H1 (cell line): ENCODE measurements at regions not wholly inside any gene's neighbourhood (a gene's known extent, or its start where the extent isn't known, plus 50 kb on each side); places are given as distances from the start of the nearest gene placed in this dataset.
A peak's percentile ranks its signal among the peaks of the same experiment; 100 is the strongest.

ENCODE experiments used
- CTCF ChIA-PET: fragments of 300-600 bp; sonication (Branson Sonifier 250); formaldehyde crosslinking; loops from one replicate; lab custom pipeline; 2021; ENCODE audit not compliant: partially characterized antibody; lab: Charles Lee
- POLR2A ChIA-PET: fragments of 300-600 bp; sonication (Branson Sonifier 250); formaldehyde crosslinking; loops from one replicate; lab custom pipeline; 2021; ENCODE audit warnings: inconsistent platforms; ENCODE audit not compliant: partially characterized antibody; lab: Charles Lee
- DNase-seq, 2 experiments: peaks; one replicate each; pipeline versions ENCODE4 v3.0.0 to v3.0.0-alpha.2; 2010 to 2022; ENCODE audit warnings: low spot score in 2 of 2, low read depth in 1 of 2, mixed read lengths in 1 of 2
- FAIRE-seq: peaks from 2 replicates; lab custom pipeline; 2011; peaks lifted over from hg19 to GRCh38; lab: Jason Lieb, UNC
- H2AFZ ChIP-seq: 2 replicates; pipeline ENCODE4 v1.8.1; 2012; ENCODE audit warnings: low read length, inconsistent platforms
- H2AK5ac ChIP-seq: 2 replicates; pipeline ENCODE4 v1.6.1; 2013; ENCODE audit warnings: low read depth, low read length
- H2BK120ac ChIP-seq: replicated peaks from 2 replicates; pipeline ENCODE3; 2013; ENCODE audit warnings: low read depth, low read length, inconsistent platforms
- H2BK12ac ChIP-seq: 2 replicates; pipeline ENCODE4 v1.6.1; 2013; ENCODE audit warnings: low read depth, low read length
- H2BK15ac ChIP-seq: 2 replicates; pipeline ENCODE4 v1.6.1; 2013; ENCODE audit warnings: low read length
- H2BK20ac ChIP-seq: 2 replicates; pipeline ENCODE4 v1.6.1; 2013; ENCODE audit warnings: low read length
- H2BK5ac ChIP-seq: 2 replicates; pipeline ENCODE4 v1.6.1; 2013; ENCODE audit warnings: low read depth, low read length
- H3K14ac ChIP-seq: 2 replicates; pipeline ENCODE4 v1.6.1; 2013; ENCODE audit warnings: inconsistent platforms; ENCODE audit not compliant: insufficient read length
- H3K18ac ChIP-seq: 2 replicates; pipeline ENCODE4 v1.6.1; 2013; ENCODE audit warnings: low read length; ENCODE audit errors: extremely low read depth
- H3K23ac ChIP-seq: 2 replicates; pipeline ENCODE4 v1.6.1; 2013; ENCODE audit warnings: inconsistent platforms; ENCODE audit not compliant: insufficient read length
- H3K23me2 ChIP-seq: 2 replicates; pipeline ENCODE4 v1.6.1; 2013; ENCODE audit warnings: low read depth, low read length
- H3K27ac ChIP-seq: 2 replicates; pipeline ENCODE4 v1.6.1; 2011; ENCODE audit warnings: low read depth, low read length, inconsistent platforms
- H3K27me3 ChIP-seq, 4 experiments: replicated peaks in 1 of 4; 1 replicate in 1 of 4; 2 replicates in 3 of 4; pipeline versions ENCODE4 v1.6.1 to v1.8.1; 2011 to 2013; ENCODE audit warnings: low read length in 3 of 4, mild to moderate bottlenecking in 3 of 4, inconsistent platforms in 2 of 4, mixed read lengths in 2 of 4, moderate library complexity in 1 of 4; ENCODE audit not compliant: control insufficient read depth in 3 of 4, insufficient read depth in 3 of 4; ENCODE audit errors: extremely low read depth in 1 of 4
- H3K36me3 ChIP-seq, 4 experiments: 2 replicates each; pipeline versions ENCODE4 v1.6.1 to v1.8.1; 2011 to 2013; ENCODE audit warnings: mild to moderate bottlenecking in 4 of 4, low read length in 3 of 4, moderate library complexity in 2 of 4, control low read depth in 1 of 4, inconsistent platforms in 1 of 4; ENCODE audit not compliant: insufficient read depth in 4 of 4, control insufficient read depth in 2 of 4
- H3K4ac ChIP-seq: replicated peaks from 2 replicates; pipeline ENCODE3; 2013; ENCODE audit warnings: low read length, low read depth, mixed read lengths, inconsistent platforms; ENCODE audit not compliant: insufficient read length
- H3K4me1 ChIP-seq, 4 experiments: replicated peaks in 1 of 4; 1 replicate in 1 of 4; 2 replicates in 3 of 4; pipeline versions ENCODE4 v1.6.1 to v1.8.1; 2011 to 2013; ENCODE audit warnings: low read length in 3 of 4, inconsistent platforms in 2 of 4, mixed read lengths in 1 of 4; ENCODE audit not compliant: insufficient read depth in 4 of 4, control insufficient read depth in 3 of 4
- H3K4me2 ChIP-seq, 2 experiments: 2 replicates each; pipeline versions ENCODE4 v1.6.1 to v1.8.1; 2011 to 2013; ENCODE audit warnings: low read depth in 2 of 2, low read length in 2 of 2, control low read depth in 1 of 2, inconsistent platforms in 1 of 2, mild to moderate bottlenecking in 1 of 2; ENCODE audit not compliant: insufficient read depth in 1 of 2
- H3K4me3 ChIP-seq, 4 experiments: fragments of 200-600, 300-600 bp in 1 of 4; sonication (generic), shearing (Covaris generic), sonication (Bioruptor Twin) in 1 of 4; 2 replicates each; pipeline versions ENCODE4 v1.5.1 to v1.8.1; 2011 to 2016; ENCODE audit warnings: low read length in 4 of 4, low read depth in 3 of 4, control low read depth in 2 of 4, inconsistent platforms in 2 of 4, mild to moderate bottlenecking in 2 of 4, mixed read lengths in 1 of 4, moderate library complexity in 1 of 4; ENCODE audit not compliant: insufficient read depth in 2 of 4; ENCODE audit errors: extremely low read depth in 1 of 4
- H3K56ac ChIP-seq: replicated peaks from 2 replicates; pipeline ENCODE3; 2013; ENCODE audit warnings: low read depth, mild to moderate bottlenecking, mixed read lengths, low read length, inconsistent platforms; ENCODE audit not compliant: insufficient read length
- H3K79me1 ChIP-seq: 2 replicates; pipeline ENCODE4 v1.6.1; 2013; ENCODE audit warnings: low read depth, low read length, control low read depth
- H3K79me2 ChIP-seq, 2 experiments: 2 replicates each; pipeline versions ENCODE4 v1.6.1 to v1.8.1; 2012 to 2013; ENCODE audit warnings: low read length in 2 of 2, mild to moderate bottlenecking in 2 of 2, inconsistent platforms in 1 of 2; ENCODE audit not compliant: insufficient read depth in 2 of 2, control insufficient read depth in 1 of 2
- H3K9ac ChIP-seq, 4 experiments: replicated peaks in 1 of 4; 1 replicate in 1 of 4; 2 replicates in 3 of 4; pipeline versions ENCODE4 v1.6.1 to v1.8.1; 2011 to 2013; ENCODE audit warnings: low read depth in 3 of 4, low read length in 3 of 4, control low read depth in 2 of 4, mild to moderate bottlenecking in 2 of 4, moderate library complexity in 2 of 4, inconsistent platforms in 1 of 4; ENCODE audit errors: extremely low read depth in 1 of 4
- H3K9me3 ChIP-seq, 2 experiments: 2 replicates each; pipeline versions ENCODE4 v1.6.1 to v1.8.1; 2012 to 2013; ENCODE audit warnings: mild to moderate bottlenecking in 2 of 2, moderate library complexity in 2 of 2, control low read depth in 1 of 2, inconsistent platforms in 1 of 2, low read depth in 1 of 2, low read length in 1 of 2, mixed read lengths in 1 of 2; ENCODE audit not compliant: insufficient read depth in 2 of 2
- H4K20me1 ChIP-seq, 2 experiments: replicated peaks in 1 of 2; 2 replicates each; pipeline versions ENCODE3 to v1.8.1; 2011 to 2013; ENCODE audit warnings: inconsistent platforms in 2 of 2, low read length in 2 of 2, mild to moderate bottlenecking in 1 of 2; ENCODE audit not compliant: insufficient read depth in 2 of 2, control insufficient read depth in 1 of 2
- H4K5ac ChIP-seq: 2 replicates; pipeline ENCODE4 v1.6.1; 2013; ENCODE audit warnings: low read length, low read depth, mixed read lengths, inconsistent platforms; ENCODE audit not compliant: insufficient read length
- H4K8ac ChIP-seq: 2 replicates; pipeline ENCODE4 v1.8.0; 2013; ENCODE audit warnings: mild to moderate bottlenecking, moderate library complexity, low read length, inconsistent platforms; ENCODE audit not compliant: insufficient read depth; ENCODE audit errors: extremely low read depth
- H4K91ac ChIP-seq: replicated peaks from 2 replicates; pipeline ENCODE3; 2013; ENCODE audit warnings: low read length, mixed read lengths, inconsistent platforms; ENCODE audit not compliant: insufficient read length
- CBX8 ChIP-seq: fragments of 300-800, 300-1000 bp; sonication (generic); IDR thresholded peaks from 2 replicates; pipeline ENCODE4 v1.7.1; 2016; ENCODE audit warnings: low read depth, low read length, borderline replicate concordance
- CREB1 ChIP-seq: IDR thresholded peaks from 2 replicates; pipeline ENCODE4 v1.6.1; 2012; ENCODE audit warnings: inconsistent platforms
- SIX5 ChIP-seq: IDR thresholded peaks from 2 replicates; pipeline ENCODE4 v1.6.1; 2011; ENCODE audit warnings: mild to moderate bottlenecking, low read depth, low read length
- WGBS, 2 experiments: shearing (Covaris generic) in 1 of 2; methylation state at CpG; one replicate each; pipeline versions ENCODE4 v1.1.6 to v1.1.7; 2013 to 2015; ENCODE audit warnings: low lambda C conversion rate in 2 of 2, mixed read lengths in 2 of 2, inconsistent platforms in 1 of 2, low coverage in 1 of 2, missing lambda C conversion rate in 1 of 2; ENCODE audit not compliant: insufficient replicate concordance in 2 of 2, insufficient coverage in 1 of 2, insufficient read length in 1 of 2; ENCODE audit errors: extremely low coverage in 1 of 2, missing lambda C conversion rate in 1 of 2; 5-methylcytosine and 5-hydroxymethylcytosine counted together

DNA sequence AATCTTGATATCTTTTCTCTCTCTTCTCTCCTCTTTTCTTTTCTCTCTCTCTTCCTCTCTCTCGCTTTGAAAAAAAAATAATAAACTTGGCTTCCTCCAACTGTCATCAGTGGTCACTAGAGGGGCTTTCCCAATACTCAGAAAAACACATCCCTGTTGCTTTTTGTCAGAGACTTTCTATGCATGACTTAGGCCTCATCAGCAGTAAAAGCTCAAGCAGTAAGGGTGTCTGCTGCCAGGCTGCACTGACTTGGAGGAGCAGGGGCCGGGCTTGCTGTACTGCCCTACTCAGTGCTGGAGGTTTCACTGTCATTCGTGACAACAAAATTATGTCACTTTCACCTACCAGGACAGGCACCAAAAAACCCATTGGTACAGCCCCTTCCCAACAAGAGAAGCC lies 272.0 kb downstream of the ADGB start:
- FAIRE-seq = no peak
- H3K27ac ChIP-seq = no peak overlapping the region
- H3K9me3 ChIP-seq = no peaks in the 10 kb centered on the region
- TF ChIP-seq SIX5 = no peak
- no peak for TF ChIP-seq CBX8
- TF ChIP-seq CREB1 = no peak
- TF ChIP-seq, all 59 proteins: peak for 0
- Histone ChIP-seq H3K56ac (no peak overlapping the region), H4K20me1 (no peaks in the 10 kb centered on the region), H3K27me3 (no peaks in the 10 kb centered on the region), H3K4me1 (no peaks in the 10 kb centered on the region), H3K79me1 (no peaks in the 10 kb centered on the region), H2BK5ac (no peak overlapping the region), H3K79me2 (no peaks in the 10 kb centered on the region), H2BK15ac (no peak overlapping the region), H3K36me3 (no peaks in the 10 kb centered on the region), H2BK120ac (no peak overlapping the region), H3K23ac (no peak overlapping the region), H3K4ac (no peak overlapping the region), H3K23me2 (no peaks in the 10 kb centered on the region), H3K14ac (no peak overlapping the region), H3K4me2 (no peak overlapping the region), H4K5ac (no peak overlapping the region), H3K18ac (no peak overlapping the region), H2AK5ac (no peak overlapping the region), H3K9ac (no peak overlapping the region), H2BK12ac (no peak overlapping the region), H4K91ac (no peak overlapping the region), H3K4me3 (no peak overlapping the region), H2BK20ac (no peak overlapping the region), H2AFZ (0 out of 2 replicates have a peak overlapping the region, but pooled peaks have one; percentile 14), H4K8ac (no peak overlapping the region)
- no peak for DNase-seq
- ChIA-PET CTCF (interaction anchor here (0.7 to 0.8 kb wide), 2 partner anchors 10 to 130 kb away, joined by 4 read pairs; no protein-coding TSS in a partner anchor), POLR2A (no interaction called here)
- 80% methylated on average over 3 of the region's 3 CpGs; no CpG with 5 or more reads in 1 of the 2 experiments for whole genome bisulfite sequencing, 2 experiments
